Erythroblast (primary cell): ENCODE measurements at regions not wholly inside any gene's neighbourhood (a gene's known extent, or its start where the extent isn't known, plus 50 kb on each side); places are given as distances from the start of the nearest gene placed in this dataset.
"Not testable (repeated sequence)": the region's sequence is repeated elsewhere in the genome, so short reads cannot be mapped to it uniquely, and the experiment has no call there.

Experiments used
- DNase-seq, 2 experiments: peaks; one replicate each; lab custom pipeline; 2025; lab: John Stamatoyannopoulos, UW
- GATA1 ChIP-seq: IDR thresholded peaks from 2 replicates; pipeline ENCODE4 v1.6.1; 2011; ENCODE audit warnings: low read depth, mild to moderate bottlenecking, control low read depth, low read length, moderate library complexity
- POLR2A ChIP-seq: IDR thresholded peaks from 2 replicates; pipeline ENCODE4 v1.6.1; 2011; ENCODE audit warnings: mild to moderate bottlenecking, low read length

DNA sequence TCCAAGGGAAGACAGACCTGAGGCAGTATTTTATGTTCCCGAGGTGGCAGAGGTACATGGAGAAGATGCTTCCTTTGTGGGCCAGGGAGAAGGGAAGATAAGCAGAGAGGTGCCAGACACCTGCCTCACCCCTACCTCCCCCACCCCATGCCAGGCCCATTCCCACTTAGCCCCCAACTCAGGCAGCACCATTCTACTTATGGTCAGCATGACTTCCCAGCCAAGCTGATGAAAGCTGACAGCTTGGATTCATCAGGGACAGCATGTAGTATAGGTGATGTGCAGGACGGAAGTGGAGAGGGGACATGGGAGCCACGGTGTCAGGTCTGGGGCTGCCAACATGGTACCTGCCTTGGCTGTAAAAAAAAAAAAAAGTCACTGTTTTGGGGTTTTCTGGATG, 57.5 kb upstream of the CSPG4 start:
- DNase-seq, result no peak
- TF ChIP-seq GATA1 (no peak), POLR2A (no peak)

DNA sequence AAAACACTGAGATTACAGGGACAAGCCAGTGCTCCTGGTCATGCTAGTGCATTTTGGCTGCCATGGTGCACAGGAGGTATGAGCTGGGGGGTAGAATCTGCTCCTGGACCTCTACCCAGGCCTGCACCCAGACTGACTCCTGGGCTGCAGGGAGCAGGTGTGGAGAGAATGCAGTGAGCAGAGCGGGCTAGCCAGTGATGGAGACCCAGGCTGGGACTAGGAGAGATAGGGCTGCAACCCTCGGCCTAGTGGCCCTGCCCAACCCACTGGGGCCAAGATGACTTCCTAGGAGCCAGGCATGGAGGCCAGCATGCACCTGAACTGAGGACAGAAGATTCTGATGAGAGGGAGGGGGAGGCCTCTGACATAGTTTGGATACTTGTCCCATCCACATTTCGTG, 55.9 kb upstream of the CSPG4 start:
- DNase-seq, result not testable (repeated sequence)

DNA sequence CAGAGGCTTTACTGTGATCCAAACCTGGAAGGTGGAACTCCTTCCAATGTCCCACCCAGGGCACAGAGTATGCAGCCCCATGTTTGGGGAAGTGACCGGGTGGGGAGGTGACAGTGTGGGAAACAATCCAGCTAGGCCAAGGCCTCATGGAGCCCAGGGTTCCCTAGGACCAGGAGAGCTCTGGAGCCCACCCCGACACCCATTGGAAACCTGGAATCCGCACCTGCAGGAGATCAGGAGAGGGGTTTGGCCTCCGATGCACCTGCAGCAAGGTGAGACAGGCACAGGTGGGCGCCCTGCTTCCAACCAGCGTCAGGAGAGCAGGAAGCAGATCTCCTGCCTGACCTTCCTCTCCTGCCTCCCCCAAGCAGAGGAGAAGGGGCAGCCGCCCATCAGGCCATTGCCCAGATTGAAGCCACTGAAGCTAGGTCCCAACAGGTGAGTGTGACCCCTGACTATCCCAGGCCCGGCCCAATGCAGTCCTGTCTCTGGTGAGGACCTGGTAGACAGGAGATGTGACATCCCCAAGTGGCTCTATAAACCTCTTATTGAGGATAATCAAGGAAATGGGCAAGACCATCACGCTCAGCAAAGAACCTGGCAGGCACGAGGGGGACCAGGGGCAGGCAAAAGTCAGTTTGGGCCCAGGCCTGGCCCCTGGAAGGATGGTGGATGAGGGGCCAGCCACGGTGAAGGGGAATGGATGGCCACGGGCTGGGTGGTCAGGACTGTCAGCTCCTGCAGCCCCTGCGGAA, 53.1 kb upstream of the CSPG4 start:
- DNase-seq, result not testable (repeated sequence)

DNA sequence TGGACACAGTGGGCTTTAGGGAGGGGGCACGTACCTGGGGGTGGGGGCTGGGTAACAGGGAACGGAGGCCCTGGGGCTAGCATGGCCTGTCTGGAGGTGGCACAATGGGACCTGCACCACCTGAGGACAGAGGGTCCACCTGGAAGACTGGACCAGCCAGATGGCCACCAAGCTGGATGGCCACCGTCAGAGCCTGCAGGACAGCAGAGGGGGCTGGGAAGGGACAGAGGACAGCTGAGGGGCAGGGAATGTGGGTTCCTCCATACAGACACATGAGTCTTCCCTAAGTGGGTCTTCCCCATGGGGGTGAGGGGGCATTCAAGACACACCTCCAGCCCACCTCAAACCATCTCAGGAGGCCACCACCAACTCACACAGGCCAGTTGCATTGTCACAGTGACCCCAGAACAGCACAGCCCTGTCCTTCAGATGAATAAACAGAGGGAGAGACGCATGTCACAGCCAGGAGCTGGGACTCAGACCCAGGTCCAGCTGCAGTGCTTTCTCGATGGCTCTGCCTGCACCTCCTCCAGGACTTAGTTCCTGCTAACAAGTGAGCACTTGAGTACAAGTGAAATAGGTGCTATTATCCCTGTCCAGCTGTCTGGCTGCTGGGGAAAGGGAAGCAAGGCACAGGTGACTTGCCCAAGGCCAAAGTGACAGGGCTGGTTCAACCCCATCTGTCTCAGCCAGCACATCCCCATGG, 52.4 kb upstream of the CSPG4 start:
- not testable (repeated sequence) for DNase-seq

DNA sequence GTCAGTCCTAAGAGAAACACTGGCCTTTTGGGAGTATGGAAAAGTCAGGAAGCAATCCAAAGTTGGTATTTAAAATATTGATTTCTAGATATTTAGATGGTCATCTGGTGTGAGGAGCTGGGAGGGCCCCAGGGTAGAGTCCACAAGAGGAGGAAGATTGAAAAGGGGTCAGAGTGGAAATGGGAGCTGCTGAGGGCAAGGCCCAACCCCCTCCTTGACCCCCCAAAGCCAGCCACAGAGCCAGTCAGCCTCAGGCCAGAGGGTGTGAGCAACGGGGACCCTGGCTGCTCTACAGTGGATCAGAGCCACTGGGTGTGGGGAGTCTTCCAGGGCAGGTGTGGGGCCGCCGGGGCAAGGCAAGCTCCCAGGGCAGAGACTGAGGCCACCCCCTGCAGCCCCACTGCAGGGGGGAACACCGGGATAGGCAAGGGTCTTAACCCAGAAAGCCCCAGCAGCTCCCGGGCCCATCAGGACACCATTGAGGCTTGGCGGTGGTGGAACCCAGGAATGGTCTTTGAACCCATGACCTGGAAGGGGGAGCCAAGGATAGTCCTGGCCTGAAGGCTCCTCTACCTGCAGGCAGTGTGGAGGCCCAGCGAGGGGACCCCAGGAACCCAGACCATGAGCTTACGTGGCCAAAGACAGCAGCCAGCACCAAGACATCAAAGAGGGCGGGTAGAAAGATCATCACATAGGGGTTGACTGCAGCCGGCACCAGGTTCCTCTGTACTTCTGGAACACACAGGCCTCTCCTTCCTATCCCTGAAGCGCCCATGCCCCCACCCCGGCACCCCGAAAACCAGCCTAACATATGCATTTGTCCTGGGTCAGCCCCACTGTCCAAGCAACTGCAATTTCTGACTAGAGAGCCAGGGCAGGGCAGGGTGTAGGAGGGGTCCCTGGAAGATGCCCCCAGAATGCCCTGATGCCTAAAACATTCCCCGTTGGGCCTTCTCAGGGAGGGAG, 51.3 kb upstream of the CSPG4 start:
- not testable (repeated sequence) for DNase-seq

DNA sequence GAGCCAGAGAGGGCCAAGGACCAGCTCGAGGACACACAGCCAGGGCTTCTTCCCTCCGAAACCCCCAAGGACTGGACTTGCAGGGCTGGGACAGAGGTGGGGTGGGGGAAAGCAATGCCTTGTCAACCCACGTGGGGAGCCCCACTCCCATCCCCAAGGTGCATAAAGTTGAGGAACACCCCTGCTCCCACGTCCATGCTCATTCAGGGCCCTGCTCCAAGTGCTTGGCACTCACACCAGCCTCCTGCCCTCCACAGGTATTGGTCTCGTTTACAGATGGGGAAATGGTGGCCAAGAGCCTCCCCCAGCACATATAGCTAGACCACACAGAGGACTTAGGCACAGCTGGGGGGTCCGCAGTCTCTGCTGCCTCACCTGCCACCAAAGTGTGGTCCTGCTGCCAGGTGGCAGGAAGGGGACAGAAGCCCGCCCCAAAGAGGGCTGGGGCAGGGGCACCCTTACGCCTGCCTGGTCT, 50.5 kb upstream of the CSPG4 start:
- no peak for DNase-seq
- TF ChIP-seq POLR2A (no peak), GATA1 (no peak)
